ENCODE measurements at regions not wholly inside any gene's neighbourhood (a gene's known extent, or its start where the extent isn't known, plus 50 kb on each side); places are given as distances from the start of the nearest gene placed in this dataset.

DNA sequence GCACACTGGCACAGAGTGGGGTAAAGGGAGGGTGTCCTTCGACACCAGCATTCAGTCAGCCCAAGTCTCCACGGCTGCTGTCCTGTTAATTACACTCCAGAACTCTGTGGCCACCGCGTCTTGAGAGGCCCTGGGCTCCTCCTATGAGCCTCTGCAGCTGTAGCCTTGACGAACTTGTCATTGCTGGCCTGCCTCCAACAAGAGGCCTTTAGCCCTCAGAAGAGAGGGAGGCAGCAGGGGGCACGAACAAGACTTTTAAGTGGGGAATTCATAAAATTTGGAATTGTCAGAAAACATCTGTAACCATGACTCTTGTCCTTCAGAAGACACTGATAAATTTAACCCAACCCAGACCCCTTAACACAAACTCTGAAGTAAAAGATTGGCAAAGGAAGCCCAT, 241.9 kb downstream of the UQCRFS1 start:
- no peak for DNase-seq

DNA sequence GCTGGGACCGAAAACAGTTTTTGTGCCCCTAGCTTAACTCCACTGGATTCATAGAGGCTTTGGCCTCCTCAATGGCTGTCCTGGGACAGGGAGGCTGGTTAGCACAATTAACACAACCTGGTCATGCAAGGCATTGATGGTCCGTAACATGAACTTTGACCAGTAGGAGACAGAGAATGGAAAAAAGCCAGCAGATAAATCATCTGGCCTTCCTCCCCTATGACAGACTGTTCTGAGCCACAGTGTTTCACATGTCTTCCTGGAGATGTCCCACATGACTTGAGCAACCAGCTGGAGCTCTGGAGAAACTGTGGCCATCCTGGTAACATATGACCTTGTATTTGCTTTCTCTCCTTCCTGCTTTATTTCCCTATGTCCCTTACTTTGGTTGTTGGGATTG, 244.2 kb downstream of the UQCRFS1 start:
- no peak for DNase-seq

DNA sequence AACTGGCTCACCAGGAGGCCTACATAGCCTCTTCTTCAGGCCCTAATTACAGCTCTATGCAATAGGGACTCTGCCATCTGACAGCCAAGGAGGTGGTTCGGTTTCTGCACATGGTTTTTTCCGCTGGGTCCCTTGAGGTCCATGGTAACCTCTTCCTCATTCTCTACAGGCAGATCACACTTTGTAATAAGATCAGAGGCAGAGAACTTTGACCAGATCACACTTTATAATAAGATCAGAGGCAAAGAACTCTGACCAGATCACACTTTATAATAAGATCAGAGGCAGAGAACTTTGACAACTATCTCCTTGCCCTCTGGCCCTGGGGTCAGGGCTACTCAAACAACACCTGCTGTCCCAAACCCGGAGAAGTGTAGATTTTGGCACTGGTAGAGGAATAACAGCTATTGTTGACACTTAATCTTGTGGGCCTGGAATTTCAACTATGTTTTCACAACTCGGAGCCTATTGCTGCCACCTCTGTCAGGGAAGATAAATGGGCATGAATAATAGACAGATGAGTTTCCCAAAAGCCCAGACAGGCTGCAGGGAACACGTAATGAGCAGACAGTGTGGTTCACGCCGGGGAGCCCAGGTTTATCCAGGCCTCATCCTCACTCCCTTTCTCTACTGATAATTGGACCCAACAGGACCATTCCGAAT, 246.1 kb downstream of the UQCRFS1 start:
- no peak for DNase-seq

DNA sequence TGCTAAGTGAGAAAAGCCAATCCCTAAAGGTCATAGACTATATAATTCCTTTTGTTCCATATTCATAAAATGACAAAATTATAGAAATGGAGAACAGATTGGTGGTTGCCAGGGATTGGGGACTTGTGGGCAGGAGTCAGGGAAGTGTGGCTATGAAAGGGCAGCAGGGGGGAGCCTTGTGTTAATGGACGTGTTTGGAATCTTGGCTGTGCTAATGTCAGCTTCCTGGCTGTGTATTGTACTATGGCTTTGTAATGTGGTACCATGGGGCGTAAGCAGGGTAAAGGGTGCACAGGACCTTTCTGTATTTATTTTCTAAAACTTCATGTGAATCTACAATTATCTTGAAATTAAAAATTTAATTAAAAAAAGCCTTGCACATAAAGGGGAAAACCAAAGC, 248.5 kb downstream of the UQCRFS1 start:
- no peak for DNase-seq

DNA sequence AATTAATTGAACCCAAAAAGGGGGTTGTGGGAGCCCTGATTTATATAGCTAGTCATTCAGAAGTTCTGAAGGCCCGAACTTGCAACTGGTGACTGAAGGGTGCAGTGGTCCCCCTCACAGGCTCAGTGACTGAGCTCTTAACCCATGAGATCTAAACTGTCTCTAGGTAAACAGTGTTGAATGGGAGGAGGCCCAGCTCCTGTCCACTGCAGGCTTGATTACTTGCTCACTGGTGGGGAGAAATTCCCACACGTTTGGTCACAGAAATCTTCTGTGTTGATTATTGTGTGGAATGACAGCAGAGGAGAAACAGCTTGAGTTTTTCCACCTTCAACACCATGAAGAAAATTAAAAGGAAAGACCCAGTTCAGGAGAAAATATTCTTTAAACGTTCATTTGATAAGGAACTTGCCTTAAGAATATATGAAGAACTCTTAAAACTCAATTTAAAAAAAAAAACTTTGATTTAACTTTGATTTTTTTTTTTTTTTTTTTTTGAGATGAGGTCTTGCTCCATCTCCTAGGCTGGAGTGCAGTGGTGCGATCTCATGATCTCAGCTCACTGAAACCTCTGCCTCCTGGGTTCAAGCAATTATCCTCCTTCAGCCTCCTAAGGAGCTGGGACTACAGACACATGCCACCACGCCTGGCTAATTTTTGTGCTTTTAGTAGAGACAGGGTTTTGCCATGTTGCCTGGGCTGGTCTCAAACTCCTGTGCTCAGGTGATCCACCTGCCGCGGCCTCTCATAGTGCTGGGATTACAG, 249.3 kb downstream of the UQCRFS1 start:
- DNase-seq: no peak

DNA sequence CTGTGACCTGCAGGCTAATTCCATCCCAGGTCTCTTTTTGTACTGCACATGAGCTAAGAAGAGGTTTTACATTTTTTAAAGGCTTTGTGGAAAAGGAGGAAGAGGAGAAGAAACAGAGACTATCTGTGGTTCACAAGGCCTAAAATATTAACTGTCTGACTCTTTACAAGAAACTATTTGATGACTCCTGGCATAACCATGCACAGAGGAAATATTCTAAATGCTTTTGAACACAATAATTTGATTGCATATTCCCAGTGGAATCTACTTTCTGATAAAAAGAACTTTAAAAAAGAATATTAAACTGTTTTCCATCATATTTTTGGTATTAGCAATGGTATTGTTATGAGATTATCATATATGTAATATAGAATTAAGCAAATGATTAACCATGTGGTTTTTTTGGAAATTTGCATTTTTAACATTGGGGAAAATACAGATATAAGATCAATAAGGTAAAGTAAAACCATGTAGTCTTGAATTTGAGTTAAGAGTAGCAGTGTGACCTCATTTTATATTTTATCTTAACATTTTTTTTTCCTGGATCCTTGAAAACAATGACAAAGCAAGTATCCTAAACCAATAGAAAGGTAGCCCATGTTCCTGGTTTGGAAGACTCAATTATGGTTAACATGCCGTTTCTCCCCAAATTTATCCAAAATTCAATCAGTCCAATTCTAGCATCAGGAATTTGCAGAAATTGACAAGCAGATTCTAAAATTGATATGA, 251.0 kb downstream of the UQCRFS1 start:
- no peak for DNase-seq

DNA sequence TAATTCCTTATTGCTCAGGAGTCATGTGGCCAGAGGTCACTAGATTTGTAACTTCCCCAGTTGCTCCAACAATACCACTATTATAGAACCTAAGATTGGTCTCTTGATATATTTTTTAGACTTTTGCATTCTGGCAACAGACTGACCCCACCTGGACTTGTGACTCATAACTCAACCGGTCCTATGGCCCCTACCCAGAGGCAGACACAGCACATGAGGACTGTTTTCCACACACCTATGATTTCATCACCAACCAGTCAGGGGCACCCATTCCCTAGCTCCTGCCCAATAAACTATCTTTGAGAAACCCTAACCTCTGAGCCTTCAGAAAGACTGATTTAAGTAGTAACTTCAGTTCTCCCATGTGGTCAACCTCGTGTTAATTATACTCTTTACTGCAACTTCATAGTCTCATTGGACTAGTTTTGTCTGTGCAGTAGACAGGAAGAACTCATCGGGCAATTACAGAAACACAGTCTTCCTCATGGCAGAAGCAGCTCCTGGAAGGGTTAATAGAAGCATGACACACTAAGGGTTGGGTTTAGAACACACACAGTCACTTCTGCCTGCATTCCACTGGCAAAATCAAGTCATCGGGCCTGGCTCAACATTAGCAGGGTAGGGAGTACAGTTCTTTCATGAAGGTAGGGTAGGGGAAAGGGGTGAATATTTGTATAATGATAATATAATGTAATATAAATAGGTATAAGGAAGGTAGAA, 251.8 kb downstream of the UQCRFS1 start:
- DNase-seq: no peak

DNA sequence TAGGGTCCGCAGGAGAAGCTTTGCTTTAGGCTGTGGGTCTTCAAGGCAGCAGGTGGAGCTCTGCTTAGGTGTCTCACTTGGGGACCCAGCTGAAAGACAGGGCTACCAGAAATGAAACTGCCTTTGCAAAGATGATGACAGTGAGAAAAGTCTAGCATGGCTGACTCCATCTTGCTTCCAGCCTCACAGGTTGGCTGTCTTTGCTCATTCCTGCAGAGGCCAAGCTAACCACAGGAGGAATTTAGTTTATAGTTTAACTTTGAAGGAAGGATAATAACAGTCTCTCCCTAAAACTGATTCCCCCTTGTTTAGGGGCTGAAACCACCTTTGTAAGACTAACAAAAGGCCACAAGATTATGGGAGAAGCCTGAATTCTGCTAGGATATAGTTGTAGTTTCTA, 252.4 kb downstream of the UQCRFS1 start:
- DNase-seq: no peak

DNA sequence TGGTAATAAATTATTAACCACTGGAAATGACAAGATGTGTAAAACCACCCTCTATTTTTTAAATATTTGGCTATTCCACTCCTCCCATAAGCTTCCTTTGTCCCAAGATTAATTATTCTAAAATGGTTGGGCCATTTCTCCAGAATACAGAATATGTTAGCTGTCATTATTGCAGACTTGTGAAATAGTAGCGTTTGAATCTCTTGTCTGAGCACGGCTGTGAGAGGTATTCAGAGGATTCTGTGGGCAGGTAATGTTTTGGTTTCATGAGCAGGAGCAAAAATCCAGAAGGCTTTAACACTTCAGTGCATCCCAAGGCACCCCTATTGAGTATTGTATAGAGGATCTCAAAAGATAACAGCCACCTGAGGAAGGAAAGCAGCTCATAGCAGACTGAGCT, 256.0 kb downstream of the UQCRFS1 start:
- no peak for DNase-seq

DNA sequence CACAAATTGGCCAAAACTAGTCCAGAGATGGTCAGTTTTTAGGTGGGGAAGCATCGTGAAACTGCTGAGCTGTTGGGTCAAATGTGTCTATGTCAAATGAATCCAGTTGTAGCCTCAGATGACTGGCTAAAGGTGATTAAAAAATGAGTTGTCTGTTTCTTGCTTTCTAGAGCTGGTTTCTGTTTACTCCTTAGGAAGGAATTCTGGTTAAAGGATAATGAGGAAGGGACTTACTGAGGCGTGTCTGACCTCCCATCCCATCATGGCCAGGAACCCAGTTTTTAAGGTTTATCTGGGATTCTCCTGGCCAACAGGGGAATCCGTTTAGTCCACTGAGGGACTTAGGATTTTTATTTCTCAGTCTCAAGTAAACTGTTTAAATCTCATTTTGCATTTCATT, 256.5 kb downstream of the UQCRFS1 start:
- no peak for DNase-seq

DNA sequence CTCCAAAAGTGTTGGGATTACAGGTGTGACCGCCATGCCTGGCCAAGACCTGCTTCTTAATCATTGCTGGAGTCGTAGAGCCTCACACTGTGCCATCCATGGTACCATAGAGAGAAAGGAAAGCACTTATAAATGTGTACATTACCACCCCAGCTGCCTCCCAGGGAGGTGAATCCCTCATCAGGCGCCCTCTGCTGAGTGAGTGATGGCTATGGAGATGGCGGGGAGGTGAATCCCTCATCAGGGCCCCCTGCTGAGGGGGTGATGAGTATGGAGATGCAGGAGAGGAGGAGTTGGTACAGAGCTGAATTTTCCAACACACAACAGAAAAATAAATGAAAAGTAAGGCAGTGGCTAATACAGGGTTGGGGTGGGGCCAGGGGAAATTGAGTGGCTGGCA, 263.4 kb downstream of the UQCRFS1 start:
- DNase-seq: no peak

DNA sequence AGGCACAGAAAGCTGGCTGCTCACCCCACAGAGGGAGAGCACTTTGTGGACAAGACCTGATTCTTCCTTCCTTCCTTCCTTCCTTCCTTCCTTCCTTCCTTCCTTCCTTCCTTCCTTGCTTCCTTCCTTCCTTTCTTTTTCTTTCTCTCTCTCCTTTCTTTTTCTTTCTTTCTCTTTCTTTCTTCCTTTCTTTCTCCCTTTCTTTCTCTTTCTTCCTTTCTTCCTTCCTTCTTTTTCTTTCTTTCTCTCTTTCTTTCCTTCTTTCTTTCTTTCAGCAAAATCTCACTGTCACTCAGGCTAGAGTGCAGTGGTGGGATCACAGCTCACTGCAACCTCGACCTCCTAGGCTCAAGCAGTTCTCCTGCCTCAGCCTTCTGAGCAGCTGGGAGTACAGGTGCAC, 263.9 kb downstream of the UQCRFS1 start:
- DNase-seq: no peak

DNA sequence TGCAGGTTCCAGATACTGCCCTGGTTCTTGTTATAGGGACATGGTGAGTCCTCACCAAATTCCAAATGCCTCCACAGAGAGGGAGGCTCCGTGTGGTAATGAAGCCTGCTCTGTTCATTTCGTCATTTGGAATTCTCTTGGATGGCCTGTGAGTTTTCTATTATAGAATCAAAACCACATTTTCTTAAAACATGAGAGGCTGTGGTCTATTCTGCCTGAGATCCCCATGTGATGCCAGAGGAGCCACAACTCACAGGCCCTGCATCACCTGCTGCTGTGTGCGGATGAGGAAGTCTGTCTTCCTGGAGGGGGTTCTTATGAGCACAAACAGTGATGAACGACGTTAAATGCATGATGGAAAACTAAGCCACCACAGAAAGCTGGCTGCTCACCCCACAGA, 264.4 kb downstream of the UQCRFS1 start:
- peak; percentile 9 to 19 for DNase-seq

DNA sequence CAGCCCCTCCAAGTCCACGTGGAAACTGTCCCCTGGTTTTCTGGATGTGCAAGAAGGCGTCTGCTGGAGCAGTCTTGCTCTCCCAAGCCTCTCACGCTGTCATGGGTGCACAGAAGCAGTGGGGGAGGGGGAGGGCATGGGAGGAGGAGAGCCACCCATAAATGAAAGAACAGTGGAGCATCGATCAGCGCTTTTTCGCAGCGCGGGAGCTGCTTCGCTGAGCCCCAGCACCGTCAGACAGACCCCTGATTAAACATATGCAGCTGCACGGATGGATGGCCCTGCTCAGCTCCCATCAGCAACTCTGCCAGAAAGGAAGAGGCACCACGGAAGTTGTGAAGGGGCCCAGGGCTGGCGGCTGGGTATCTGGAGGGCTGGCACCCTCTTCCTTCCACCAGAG, 264.9 kb downstream of the UQCRFS1 start:
- peak; percentile 33 to 40 for DNase-seq

DNA sequence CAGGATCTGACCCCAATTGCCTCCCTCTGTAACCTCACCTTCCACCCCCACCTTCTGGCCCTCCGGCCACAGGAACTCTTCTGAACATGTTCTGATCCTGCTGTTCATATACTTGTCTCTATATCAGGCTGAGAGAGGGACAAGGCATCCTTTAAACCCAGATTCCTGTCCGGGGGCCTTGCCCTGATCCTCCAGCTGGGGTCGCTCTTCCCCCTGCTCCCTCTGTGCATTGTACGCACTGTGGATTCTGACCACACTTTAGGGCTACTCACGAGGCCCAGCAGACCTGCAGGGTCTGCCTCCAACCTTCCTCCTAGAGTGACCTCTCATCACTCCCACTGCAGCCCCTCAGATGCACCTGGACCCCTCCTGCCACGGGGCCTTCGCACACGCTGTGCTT, 269.3 kb downstream of the UQCRFS1 start:
- no peak for DNase-seq

DNA sequence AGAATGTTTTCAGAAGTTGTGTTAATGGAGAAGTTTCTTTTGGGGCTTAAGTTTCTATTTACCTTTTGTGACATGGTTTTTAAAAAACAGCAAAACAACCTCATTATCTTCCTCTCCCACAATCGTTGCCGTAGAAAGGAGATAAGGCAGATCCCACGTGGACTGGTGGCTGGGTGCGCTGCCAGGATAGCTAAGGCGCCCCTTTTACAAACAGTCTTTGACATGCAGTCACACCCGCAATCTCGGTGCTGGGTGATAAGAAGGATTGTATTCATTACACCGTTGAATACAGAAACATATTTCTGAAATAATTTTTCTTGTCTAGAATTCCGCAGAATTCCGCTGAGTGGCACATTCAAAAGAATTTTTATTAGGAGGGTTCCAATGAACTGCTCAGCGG, 271.1 kb downstream of the UQCRFS1 start:
- no peak for DNase-seq

DNA sequence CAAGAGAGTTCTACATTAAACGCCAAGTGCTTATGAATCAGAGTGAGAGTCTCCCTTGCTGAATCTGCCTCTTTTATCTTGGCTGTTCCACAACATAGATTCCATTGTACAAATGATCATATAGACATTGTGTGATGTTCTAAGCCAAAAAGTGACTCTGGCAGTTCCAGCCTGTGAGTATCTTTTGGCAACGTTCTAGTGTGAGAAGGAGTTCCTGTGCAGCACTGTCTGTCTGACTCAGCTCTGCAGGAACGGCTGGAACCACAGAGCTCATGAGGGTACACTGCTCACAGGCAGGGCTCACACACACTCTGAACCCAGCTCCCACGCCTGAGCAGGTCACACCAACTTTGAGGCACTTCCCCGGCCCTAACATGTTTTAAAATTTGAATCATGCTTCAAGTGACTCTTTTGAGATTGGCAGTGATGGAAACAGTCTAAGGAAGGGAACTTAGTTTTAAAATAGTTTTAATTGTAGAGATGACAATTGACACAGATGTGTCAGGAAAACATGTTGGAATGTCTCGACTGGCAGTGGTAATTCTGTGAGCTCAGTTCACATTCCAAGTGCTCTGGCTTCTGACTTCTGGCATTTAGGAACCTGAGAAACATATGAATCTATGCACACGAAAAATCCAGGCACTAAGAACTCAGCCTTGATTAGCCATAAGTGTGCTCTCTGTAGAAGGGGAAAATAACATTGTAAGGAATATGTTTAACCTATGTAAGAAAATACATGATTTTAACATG, 272.0 kb downstream of the UQCRFS1 start:
- DNase-seq: peak; percentile 12

DNA sequence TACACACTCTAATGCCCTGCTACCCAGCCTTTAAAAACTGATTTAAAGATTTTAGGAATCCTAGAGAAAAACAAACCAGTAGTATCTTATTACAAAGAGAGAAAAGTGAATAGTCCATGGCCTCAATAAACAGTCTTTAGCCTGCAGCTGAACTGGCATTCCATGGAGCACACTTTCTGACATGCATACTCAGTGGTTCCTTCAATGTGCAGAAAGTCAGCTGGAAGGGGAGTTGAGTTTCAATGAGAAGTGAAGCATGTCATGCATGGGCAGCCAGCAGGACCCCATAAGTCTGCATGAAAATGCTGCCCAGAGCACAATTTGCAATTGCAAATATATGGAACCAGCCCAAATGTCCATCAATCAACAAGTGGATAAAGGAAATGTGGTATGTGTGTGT, 273.7 kb downstream of the UQCRFS1 start:
- no peak for DNase-seq

DNA sequence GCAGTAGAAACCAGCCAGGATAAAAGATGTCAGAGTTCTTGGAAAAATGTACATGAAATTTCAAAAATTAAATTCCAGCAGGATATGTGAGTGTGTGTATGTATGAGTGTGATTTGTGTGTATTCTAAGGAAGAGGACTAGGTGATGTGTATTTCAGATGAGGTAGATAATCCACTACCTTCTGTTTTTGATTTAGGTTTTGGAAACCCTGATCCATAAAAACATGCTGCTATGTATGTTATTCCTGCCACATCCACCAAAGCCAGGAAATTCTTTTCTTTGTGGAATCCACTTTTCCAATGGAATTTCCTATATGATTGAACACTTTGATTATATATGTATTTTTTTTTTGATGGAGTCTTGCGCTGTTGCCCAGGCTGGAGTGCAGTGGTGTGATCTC, 276.9 kb downstream of the UQCRFS1 start:
- no peak for DNase-seq

DNA sequence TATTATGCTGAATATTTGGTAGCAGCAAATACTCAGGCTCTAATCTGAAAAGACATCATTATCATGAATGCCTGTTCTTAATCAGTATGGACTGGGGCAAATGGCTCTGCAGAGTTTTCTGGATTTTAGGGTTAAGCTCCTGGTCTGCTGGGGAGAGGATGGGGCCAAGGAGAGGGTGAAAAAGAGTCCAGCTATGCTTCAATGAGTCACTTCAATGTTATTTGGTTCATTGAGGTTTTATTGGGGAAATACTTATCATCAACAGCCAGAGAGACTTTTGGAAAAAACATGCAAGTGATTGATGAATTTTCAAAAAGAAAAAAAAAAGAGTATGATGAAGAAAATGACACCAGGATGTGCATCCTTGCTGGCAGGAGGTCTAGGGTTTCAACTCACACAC, 278.3 kb downstream of the UQCRFS1 start:
- DNase-seq: no peak

DNA sequence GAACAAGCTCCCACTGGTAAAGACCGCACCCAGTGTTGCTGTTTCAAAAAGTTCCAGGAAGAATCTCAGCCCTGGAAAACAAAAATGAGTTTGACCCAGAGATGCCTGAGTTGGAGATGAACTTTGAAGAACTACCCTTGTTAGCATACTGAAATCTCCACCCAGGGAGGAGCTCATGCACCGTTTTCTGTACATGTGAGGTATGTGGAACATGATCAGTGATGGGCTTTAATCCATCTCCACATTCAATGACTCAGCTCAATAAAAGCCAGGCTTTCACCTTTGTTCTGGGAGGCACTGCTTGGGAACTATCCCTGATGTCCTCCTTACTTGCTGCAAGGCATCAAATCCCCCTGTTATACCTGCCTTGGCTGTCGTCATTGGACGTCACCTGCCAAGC, 279.9 kb downstream of the UQCRFS1 start:
- DNase-seq: no peak

DNA sequence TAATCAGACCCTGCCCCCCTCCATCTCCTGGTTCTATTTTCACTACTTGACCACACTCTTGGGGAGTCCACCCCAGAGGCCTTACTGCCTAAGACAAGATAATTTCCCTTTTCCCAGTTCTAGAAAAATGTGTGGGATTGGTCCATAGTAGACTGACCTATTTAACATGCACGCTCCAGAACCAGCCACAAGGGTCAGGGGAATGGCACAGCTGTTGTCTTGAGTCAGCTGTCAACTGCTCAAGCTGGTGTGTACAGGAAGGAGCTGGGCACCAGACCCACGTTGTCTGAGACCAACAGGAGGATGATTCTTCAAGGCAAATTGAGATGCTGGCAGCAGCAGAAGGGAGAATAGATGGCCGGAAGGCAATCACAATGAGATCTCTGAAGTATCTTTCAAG, 280.5 kb downstream of the UQCRFS1 start:
- no peak for DNase-seq

DNA sequence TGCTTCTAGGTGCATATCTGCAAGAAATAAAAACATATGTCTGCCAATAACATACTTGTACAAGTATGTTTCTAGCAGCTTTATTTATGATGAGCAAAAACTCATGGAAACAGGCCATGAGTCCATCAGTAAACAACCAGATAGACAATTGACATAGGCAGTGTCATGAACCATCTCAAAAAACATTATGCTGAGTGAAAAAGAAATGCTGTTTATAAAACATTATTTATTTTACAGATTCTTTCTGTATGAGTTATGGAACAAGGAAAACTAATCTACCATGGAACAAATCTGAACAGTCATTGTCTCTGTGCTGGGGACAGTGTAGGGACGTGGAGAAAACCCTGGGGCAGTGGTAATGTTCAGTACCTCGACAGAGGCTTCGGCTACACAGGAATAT, 283.9 kb downstream of the UQCRFS1 start:
- no peak for DNase-seq
